IMR-90 (cell line): ENCODE measurements at regions not wholly inside any gene's neighbourhood (a gene's known extent, or its start where the extent isn't known, plus 50 kb on each side); places are given as distances from the start of the nearest gene placed in this dataset.

ENCODE experiments used
- ATAC-seq: fragments of 200-7000 bp; cut with Tn5 transposase; 2 replicates; pipeline ENCODE4 v1.9.1; 2020; ENCODE audit warnings: low read depth, mild to moderate bottlenecking, moderate library complexity
- BruUV-seq: library from RNA; stranded (reverse); fragments of 400-500 nt; replicated peaks from 2 replicates; lab custom pipeline; 2021; lab: Mats Ljungman, UMichigan
- CTCF ChIA-PET: fragments of 300-600 bp; formaldehyde crosslinking; extraction: SDS; loops from one replicate; lab custom pipeline; 2021; ENCODE audit warnings: antibody characterized with exemption; lab: Yijun Ruan, JAX
- POLR2A ChIA-PET: fragments of 300-600 bp; sonication (Branson Sonifier 250); formaldehyde crosslinking; loops from one replicate; lab custom pipeline; 2022; ENCODE audit warnings: antibody characterized with exemption; ENCODE audit not compliant: unreplicated experiment; lab: Charles Lee
- DNase-seq: peaks from one replicate; pipeline ENCODE4 v3.0.0; 2013
- H2AFZ ChIP-seq: replicated peaks from 2 replicates; pipeline ENCODE3; 2013; ENCODE audit warnings: low read length, mild to moderate bottlenecking; ENCODE audit not compliant: poor library complexity
- H2AK5ac ChIP-seq: 2 replicates; pipeline ENCODE4 v1.6.1; 2013; ENCODE audit warnings: low read depth, low read length, inconsistent platforms
- H2AK9ac ChIP-seq: replicated peaks from 2 replicates; pipeline ENCODE3; 2013; ENCODE audit warnings: mild to moderate bottlenecking, low read depth, low read length, moderate library complexity; ENCODE audit not compliant: poor library complexity
- H2BK120ac ChIP-seq: 2 replicates; pipeline ENCODE4 v1.6.1; 2013; ENCODE audit warnings: low read depth, low read length, inconsistent platforms
- H2BK15ac ChIP-seq: 3 replicates; pipeline ENCODE4 v1.6.1; 2013; ENCODE audit warnings: low read depth, low read length, inconsistent platforms
- H2BK20ac ChIP-seq: 2 replicates; pipeline ENCODE4 v1.6.1; 2013; ENCODE audit warnings: low read depth, mild to moderate bottlenecking, inconsistent platforms, low read length, moderate library complexity
- H2BK5ac ChIP-seq: 2 replicates; pipeline ENCODE4 v1.6.1; 2013; ENCODE audit warnings: mild to moderate bottlenecking, low read depth, low read length, inconsistent platforms; ENCODE audit not compliant: poor library complexity, severe bottlenecking
- H3K14ac ChIP-seq: replicated peaks from 2 replicates; pipeline ENCODE4 v1.6.1; 2013; ENCODE audit warnings: low read depth, low read length, inconsistent platforms
- H3K18ac ChIP-seq: 2 replicates; pipeline ENCODE4 v1.6.1; 2013; ENCODE audit warnings: low read depth, low read length, control low read depth
- H3K23ac ChIP-seq: 2 replicates; pipeline ENCODE4 v1.6.1; 2013; ENCODE audit warnings: low read depth, low read length, inconsistent platforms
- H3K27ac ChIP-seq: 2 replicates; pipeline ENCODE4 v1.5.1; 2013; ENCODE audit warnings: mild to moderate bottlenecking, control low read depth, low read length; ENCODE audit not compliant: insufficient read depth
- H3K27me3 ChIP-seq: 2 replicates; pipeline ENCODE4 v1.6.1; 2013; ENCODE audit warnings: low read length; ENCODE audit not compliant: control insufficient read depth, insufficient read depth
- H3K36me3 ChIP-seq: 2 replicates; pipeline ENCODE4 v1.6.1; 2013; ENCODE audit warnings: low read length, mixed read lengths; ENCODE audit not compliant: control insufficient read depth, insufficient read depth
- H3K4ac ChIP-seq: 2 replicates; pipeline ENCODE4 v1.6.1; 2013; ENCODE audit warnings: low read depth, low read length, inconsistent platforms
- H3K4me1 ChIP-seq: 2 replicates; pipeline ENCODE4 v1.6.1; 2013; ENCODE audit warnings: low read length, mixed read lengths; ENCODE audit not compliant: control insufficient read depth, insufficient read depth
- H3K4me2 ChIP-seq: 2 replicates; pipeline ENCODE4 v1.6.1; 2013; ENCODE audit warnings: low read depth, mild to moderate bottlenecking, control low read depth, low read length, moderate library complexity
- H3K4me3 ChIP-seq: 2 replicates; pipeline ENCODE4 v1.5.1; 2013; ENCODE audit warnings: low read depth, mild to moderate bottlenecking, control low read depth, low read length, moderate library complexity; ENCODE audit not compliant: insufficient read depth
- H3K56ac ChIP-seq: 2 replicates; pipeline ENCODE4 v1.6.1; 2013; ENCODE audit warnings: low read length, inconsistent platforms; ENCODE audit not compliant: insufficient read depth; ENCODE audit errors: extremely low read depth
- H3K79me1 ChIP-seq, 2 experiments: 2 replicates each; pipeline ENCODE4 v1.6.1; 2013; ENCODE audit warnings: low read length in 2 of 2, inconsistent platforms in 1 of 2, low read depth in 1 of 2
- H3K9ac ChIP-seq: 2 replicates; pipeline ENCODE4 v1.6.1; 2013; ENCODE audit warnings: low read depth, low read length, control low read depth
- H3K9me1 ChIP-seq: 2 replicates; pipeline ENCODE4 v1.6.1; 2013; ENCODE audit warnings: low read length, inconsistent platforms; ENCODE audit not compliant: insufficient read depth
- H3K9me3 ChIP-seq: 2 replicates; pipeline ENCODE4 v1.6.1; 2013; ENCODE audit warnings: low read length; ENCODE audit not compliant: control insufficient read depth, insufficient read depth
- H4K20me1 ChIP-seq: 2 replicates; pipeline ENCODE4 v1.6.1; 2013; ENCODE audit warnings: low read length, inconsistent platforms; ENCODE audit not compliant: insufficient read depth
- H4K5ac ChIP-seq: 2 replicates; pipeline ENCODE4 v1.6.1; 2013; ENCODE audit warnings: mild to moderate bottlenecking, low read depth, low read length, control low read depth
- H4K8ac ChIP-seq, 2 experiments: 2 replicates each; pipeline ENCODE4 v1.6.1; 2013; ENCODE audit warnings: low read depth in 2 of 2, low read length in 2 of 2, control low read depth in 1 of 2, inconsistent platforms in 1 of 2
- H4K91ac ChIP-seq: 2 replicates; pipeline ENCODE4 v1.6.1; 2013; ENCODE audit warnings: low read depth, low read length, inconsistent platforms; ENCODE audit not compliant: insufficient read depth
- BHLHE40 ChIP-seq: fragments of 150-350 bp; IDR thresholded peaks from 2 replicates; pipeline ENCODE4 v1.6.1; 2016; ENCODE audit warnings: mild to moderate bottlenecking, low read depth, low read length
- CEBPB ChIP-seq: IDR thresholded peaks from 2 replicates; pipeline ENCODE4 v1.6.1; 2012; ENCODE audit warnings: low read depth, low read length, improper control_type of control experiment
- CHD1 ChIP-seq: IDR thresholded peaks from 2 replicates; pipeline ENCODE4 v1.6.1; 2012; ENCODE audit warnings: low read depth, low read length, improper control_type of control experiment
- CTCF ChIP-seq: conservative IDR thresholded peaks from 2 replicates; pipeline ENCODE4 v1.5.1; 2012; ENCODE audit warnings: mild to moderate bottlenecking, low read depth, low read length, improper control_type of control experiment
- ELK1 ChIP-seq: fragments of 150-350 bp; IDR thresholded peaks from 2 replicates; pipeline ENCODE4 v1.6.1; 2016; ENCODE audit warnings: low read depth, mild to moderate bottlenecking, low read length, moderate library complexity, borderline replicate concordance
- FOS ChIP-seq: fragments of 150-350 bp; IDR thresholded peaks from 2 replicates; pipeline ENCODE4 v1.6.1; 2016; ENCODE audit warnings: low read depth, low read length
- MAFK ChIP-seq: IDR thresholded peaks from 2 replicates; pipeline ENCODE4 v1.6.1; 2012; ENCODE audit warnings: low read depth, low read length, improper control_type of control experiment
- MAZ ChIP-seq: IDR thresholded peaks from 2 replicates; pipeline ENCODE4 v1.6.1; 2012; ENCODE audit warnings: low read depth, mild to moderate bottlenecking, low read length, improper control_type of control experiment, moderate library complexity, borderline replicate concordance
- MXI1 ChIP-seq: IDR thresholded peaks from 2 replicates; pipeline ENCODE4 v1.6.1; 2012; ENCODE audit warnings: low read depth, mild to moderate bottlenecking, low read length, moderate library complexity, borderline replicate concordance
- NFE2L2 ChIP-seq: fragments of 150-350 bp; IDR thresholded peaks from 2 replicates; pipeline ENCODE4 v1.6.1; 2016; ENCODE audit warnings: low read depth, mild to moderate bottlenecking, low read length
- POLR2A ChIP-seq: IDR thresholded peaks from 2 replicates; pipeline ENCODE4 v1.6.1; 2012; ENCODE audit warnings: mild to moderate bottlenecking, low read depth, low read length
- RAD21 ChIP-seq: IDR thresholded peaks from 2 replicates; pipeline ENCODE4 v1.6.1; 2012; ENCODE audit warnings: low read length, improper control_type of control experiment
- RCOR1 ChIP-seq: IDR thresholded peaks from 2 replicates; pipeline ENCODE4 v1.6.1; 2012; ENCODE audit warnings: mild to moderate bottlenecking, low read length, improper control_type of control experiment; ENCODE audit not compliant: insufficient replicate concordance
- RFX5 ChIP-seq: IDR thresholded peaks from 2 replicates; pipeline ENCODE4 v1.8.0; 2012; ENCODE audit warnings: low read depth, mild to moderate bottlenecking, low read length, moderate library complexity
- SMC3 ChIP-seq: fragments of 150-350 bp; IDR thresholded peaks from 2 replicates; pipeline ENCODE4 v1.6.1; 2016; ENCODE audit warnings: low read depth, mild to moderate bottlenecking, antibody characterized with exemption, low read length, moderate library complexity
- USF2 ChIP-seq: fragments of 150-350 bp; IDR thresholded peaks from 2 replicates; pipeline ENCODE4 v1.6.1; 2017; ENCODE audit warnings: mild to moderate bottlenecking, antibody characterized with exemption, low read length, low read depth
- WGBS, 2 experiments: methylation state at CpG; one replicate each; pipeline versions ENCODE4 v1.1.5 to v1.1.7; 2013; ENCODE audit warnings: missing lambda C conversion rate in 2 of 2; ENCODE audit not compliant: insufficient read length in 1 of 2; ENCODE audit errors: extremely low coverage in 2 of 2; 5-methylcytosine and 5-hydroxymethylcytosine counted together
- dilution Hi-C: fragments of 300-500 bp; cut with HindIII; formaldehyde crosslinking; loops from one replicate; pipeline ENCODE4 v1.14.3; 2018; ENCODE audit warnings: low sequenced_read_pairs; ENCODE audit not compliant: unreplicated experiment
- in situ Hi-C: fragments of 300-500 bp; cut with MboI; formaldehyde crosslinking; loops from 3 replicates; pipeline ENCODE4 v1.14.3; 2019; ENCODE audit warnings: low sequenced_read_pairs, inconsistent platforms, mixed read lengths
- intact Hi-C: fragments of 100-400 bp; cut with micrococcal nuclease; formaldehyde crosslinking; loops from 2 replicates; pipeline ENCODE4 v1.10.0; 2022

- in situ Hi-C loops = no loop called here
Observed at GRCh38 chr5:128019391-128019790, 64.2 kb upstream of the SLC12A2 start.

More at GRCh38 chr5:128019391-128019790, 64.2 kb upstream of the SLC12A2 start:
- peaks cover 2% of the 10 kb centered on the region; the same call in 1 of the 2 replicates for H3K9me3 ChIP-seq
- H3K4me2 ChIP-seq = no peak overlapping the region
- H2BK20ac ChIP-seq = no peak overlapping the region
- H3K4me3 ChIP-seq = no peak overlapping the region
- H4K8ac ChIP-seq = no peak overlapping the region
- no peak overlapping the region for H2BK15ac ChIP-seq
- H3K9me1 ChIP-seq = 0 out of 2 replicates have a peak, but pooled peaks cover 3% of the 10 kb centered on the region
- DNase-seq (no peak), ATAC-seq (no peak)
- no peaks in the 10 kb centered on the region for H3K79me1 ChIP-seq
- no peak overlapping the region for H3K18ac ChIP-seq
- H3K36me3 ChIP-seq = no peaks in the 10 kb centered on the region
- peaks cover 2% of the 10 kb centered on the region; the same call in 1 of the 2 replicates for H3K4me1 ChIP-seq
- no peak overlapping the region for H2AK9ac ChIP-seq
- H3K27ac ChIP-seq = no peak overlapping the region
- no peak overlapping the region for H4K5ac ChIP-seq
- BruUV-seq = no TSS peak
- WGBS, 2 experiments = 86% methylated on average over 1 of the region's 1 CpG; no CpG with 5 or more reads in 1 of the 2 experiments
- H3K4ac ChIP-seq = no peak overlapping the region
- no peak overlapping the region for H2BK120ac ChIP-seq
- dilution Hi-C loops (no loop called here), intact Hi-C loops (no loop called here)
- POLR2A ChIA-PET = interaction anchor here (0.6 kb wide), 1 partner anchor 62 kb away, joined by 4 read pairs; no protein-coding TSS in a partner anchor
- no peaks in the 10 kb centered on the region for H4K20me1 ChIP-seq
- H3K9ac ChIP-seq = no peak overlapping the region
- no peak overlapping the region for H4K91ac ChIP-seq
- no peak overlapping the region for H3K14ac ChIP-seq
- no peak overlapping the region for H2AK5ac ChIP-seq
- no peak overlapping the region for H3K56ac ChIP-seq
- no peak for TF ChIP-seq POLR2A
- no peak for TF ChIP-seq NFE2L2
- no peak for TF ChIP-seq ELK1
- no peak for TF ChIP-seq SMC3
- no peak for TF ChIP-seq MAZ
- no peak for TF ChIP-seq BHLHE40
- no peak for TF ChIP-seq CEBPB
- no peak for TF ChIP-seq CTCF
- TF ChIP-seq RCOR1 = no peak
- TF ChIP-seq RAD21 = no peak
- no peak for TF ChIP-seq CHD1
- TF ChIP-seq USF2 = no peak
- TF ChIP-seq MAFK = no peak
- no peak for TF ChIP-seq FOS
- no peak for TF ChIP-seq MXI1
- no peak for TF ChIP-seq RFX5
- H2BK5ac ChIP-seq = no peak overlapping the region
- no peak overlapping the region for H2AFZ ChIP-seq
- no peak overlapping the region for H3K23ac ChIP-seq
- no peaks in the 10 kb centered on the region for H3K27me3 ChIP-seq
- CTCF ChIA-PET = no interaction called here
